H9 (cell line): ENCODE measurements at regions not wholly inside any gene's neighbourhood (a gene's known extent, or its start where the extent isn't known, plus 50 kb on each side); places are given as distances from the start of the nearest gene placed in this dataset.

Experiments used
- DNase-seq: peaks from one replicate; pipeline ENCODE4 v3.0.0-alpha.2; 2017
- H2AFZ ChIP-seq: one replicate; pipeline ENCODE4 v1.6.1; 2013; ENCODE audit warnings: mild to moderate bottlenecking, low read length, control low read depth, moderate library complexity
- H2AK5ac ChIP-seq: 2 replicates; pipeline ENCODE4 v1.6.1; 2013; ENCODE audit warnings: low read length, control low read depth, mixed read lengths; ENCODE audit not compliant: insufficient read length
- H2BK120ac ChIP-seq: one replicate; pipeline ENCODE4 v1.6.1; 2013; ENCODE audit warnings: low read depth, mild to moderate bottlenecking, low read length, control low read depth, inconsistent platforms; ENCODE audit not compliant: poor library complexity, severe bottlenecking
- H2BK12ac ChIP-seq: 2 replicates; pipeline ENCODE4 v1.6.1; 2013; ENCODE audit warnings: low read length, control low read depth, mixed read lengths, low read depth; ENCODE audit not compliant: insufficient read length
- H2BK15ac ChIP-seq: 2 replicates; pipeline ENCODE4 v1.6.1; 2013; ENCODE audit warnings: low read depth, low read length, control low read depth
- H2BK20ac ChIP-seq: one replicate; pipeline ENCODE4 v1.6.1; 2013; ENCODE audit warnings: low read depth, mild to moderate bottlenecking, low read length, control low read depth, inconsistent platforms; ENCODE audit not compliant: poor library complexity, severe bottlenecking
- H2BK5ac ChIP-seq: 2 replicates; pipeline ENCODE4 v1.6.1; 2013; ENCODE audit warnings: low read length, control low read depth, mixed read lengths; ENCODE audit not compliant: insufficient read length
- H3K14ac ChIP-seq: 2 replicates; pipeline ENCODE4 v1.6.1; 2013; ENCODE audit warnings: low read length, control low read depth; ENCODE audit not compliant: insufficient read depth
- H3K18ac ChIP-seq: 2 replicates; pipeline ENCODE4 v1.6.1; 2013; ENCODE audit warnings: low read depth, mild to moderate bottlenecking, mixed read lengths, low read length, control low read depth; ENCODE audit not compliant: insufficient read length
- H3K23ac ChIP-seq: 2 replicates; pipeline ENCODE4 v1.6.1; 2013; ENCODE audit warnings: low read length, control low read depth, mixed read lengths, low read depth; ENCODE audit not compliant: insufficient read length
- H3K23me2 ChIP-seq: 2 replicates; pipeline ENCODE4 v1.6.1; 2013; ENCODE audit warnings: low read depth, mild to moderate bottlenecking, mixed read lengths, low read length, control low read depth; ENCODE audit not compliant: insufficient read length, poor library complexity, severe bottlenecking
- H3K27ac ChIP-seq: 2 replicates; pipeline ENCODE4 v1.5.1; 2013; ENCODE audit warnings: low read length, control low read depth, mixed read lengths, low read depth; ENCODE audit not compliant: insufficient read length
- H3K27me3 ChIP-seq: 2 replicates; pipeline ENCODE4 v1.6.1; 2013; ENCODE audit warnings: low read length, control low read depth, inconsistent platforms; ENCODE audit not compliant: insufficient read depth
- H3K4ac ChIP-seq: 2 replicates; pipeline ENCODE4 v1.6.1; 2013; ENCODE audit warnings: low read depth, mild to moderate bottlenecking, control low read depth, inconsistent platforms, low read length, moderate library complexity
- H3K4me1 ChIP-seq: 2 replicates; pipeline ENCODE4 v1.6.1; 2013; ENCODE audit warnings: low read length, control low read depth, inconsistent platforms; ENCODE audit not compliant: insufficient read depth
- H3K4me2 ChIP-seq: 2 replicates; pipeline ENCODE4 v1.6.1; 2013; ENCODE audit warnings: low read length, control low read depth, mixed read lengths; ENCODE audit not compliant: insufficient read length, insufficient read depth
- H3K56ac ChIP-seq: 2 replicates; pipeline ENCODE4 v1.6.1; 2013; ENCODE audit warnings: low read depth, mild to moderate bottlenecking, mixed read lengths, low read length, control low read depth; ENCODE audit not compliant: insufficient read length
- H3K79me1 ChIP-seq: 2 replicates; pipeline ENCODE4 v1.6.1; 2013; ENCODE audit warnings: low read depth, mild to moderate bottlenecking, moderate library complexity, low read length, control low read depth, inconsistent platforms; ENCODE audit not compliant: insufficient read depth, poor library complexity, severe bottlenecking
- H3K79me2 ChIP-seq: 2 replicates; pipeline ENCODE4 v1.6.1; 2013; ENCODE audit warnings: low read length, control low read depth, inconsistent platforms; ENCODE audit not compliant: insufficient read depth
- H3K9ac ChIP-seq: 2 replicates; pipeline ENCODE4 v1.6.1; 2013; ENCODE audit warnings: low read length, control low read depth, mixed read lengths; ENCODE audit not compliant: insufficient read length; ENCODE audit errors: extremely low read depth
- H3K9me3 ChIP-seq: one replicate; pipeline ENCODE4 v1.6.1; 2013; ENCODE audit warnings: low read depth, low read length, inconsistent platforms; ENCODE audit not compliant: control insufficient read depth
- H3T11ph ChIP-seq: one replicate; pipeline ENCODE4 v1.6.1; 2013; ENCODE audit warnings: mild to moderate bottlenecking, low read length, control low read depth, inconsistent platforms
- H4K20me1 ChIP-seq: one replicate; pipeline ENCODE4 v1.6.1; 2013; ENCODE audit not compliant: control insufficient read depth, insufficient read length, insufficient read depth
- H4K5ac ChIP-seq: 2 replicates; pipeline ENCODE4 v1.6.1; 2013; ENCODE audit warnings: low read depth, mild to moderate bottlenecking, mixed read lengths, low read length, control low read depth; ENCODE audit not compliant: insufficient read length
- H4K8ac ChIP-seq: replicated peaks from 2 replicates; pipeline ENCODE4 v1.6.1; 2013; ENCODE audit warnings: low read length, control low read depth, mixed read lengths, low read depth; ENCODE audit not compliant: insufficient read length
- H4K91ac ChIP-seq: 2 replicates; pipeline ENCODE4 v1.6.1; 2013; ENCODE audit warnings: low read depth, mild to moderate bottlenecking, moderate library complexity, mixed read lengths, low read length, control low read depth; ENCODE audit not compliant: insufficient read length
- H3K27ac Mint-ChIP-seq, 3 experiments: 2 replicates in 2 of 3; 3 replicates in 1 of 3; pipeline ENCODE4 v1.8.0; 2020 to 2021; ENCODE audit warnings: mixed read lengths in 3 of 3, mild to moderate bottlenecking in 1 of 3, moderate library complexity in 1 of 3
- H3K27me3 Mint-ChIP-seq: 2 replicates; pipeline ENCODE4 v1.8.0; 2021; ENCODE audit warnings: low read depth, mild to moderate bottlenecking, moderate library complexity, mixed read lengths
- H3K36me3 Mint-ChIP-seq, 3 experiments: 2 replicates in 2 of 3; 3 replicates in 1 of 3; pipeline ENCODE4 v1.8.0; 2020 to 2021; ENCODE audit warnings: low read depth in 3 of 3, mixed read lengths in 3 of 3; ENCODE audit not compliant: insufficient read depth in 1 of 3
- H3K4me1 Mint-ChIP-seq, 2 experiments: 2 replicates each; pipeline ENCODE4 v1.8.0; 2020; ENCODE audit warnings: mixed read lengths in 2 of 2
- H3K4me3 Mint-ChIP-seq, 2 experiments: 2 replicates in 1 of 2; 3 replicates in 1 of 2; pipeline ENCODE4 v1.8.0; 2020 to 2021; ENCODE audit warnings: mild to moderate bottlenecking in 2 of 2, mixed read lengths in 2 of 2, moderate library complexity in 1 of 2
- H3K9me3 Mint-ChIP-seq, 2 experiments: 2 replicates in 1 of 2; 3 replicates in 1 of 2; pipeline ENCODE4 v1.8.0; 2020; ENCODE audit warnings: mild to moderate bottlenecking in 2 of 2, mixed read lengths in 2 of 2, moderate library complexity in 1 of 2
- WGBS: extraction: QIAGEN DNeasy Blood & Tissue Kit; methylation state at CpG from one replicate; pipeline ENCODE4 v1.1.7; 2013; ENCODE audit warnings: missing lambda C conversion rate, low lambda C conversion rate, mixed read lengths; ENCODE audit not compliant: insufficient read length; ENCODE audit errors: extremely low coverage; 5-methylcytosine and 5-hydroxymethylcytosine counted together
- TF ChIP-seq, protein P1 (sequence below): fragments of 200-600 bp; sonication (generic); conservative IDR thresholded peaks from 3 replicates; pipeline ENCODE4 v1.8.0; 2021; ENCODE audit warnings: antibody characterized with exemption, mild to moderate bottlenecking

DNA sequence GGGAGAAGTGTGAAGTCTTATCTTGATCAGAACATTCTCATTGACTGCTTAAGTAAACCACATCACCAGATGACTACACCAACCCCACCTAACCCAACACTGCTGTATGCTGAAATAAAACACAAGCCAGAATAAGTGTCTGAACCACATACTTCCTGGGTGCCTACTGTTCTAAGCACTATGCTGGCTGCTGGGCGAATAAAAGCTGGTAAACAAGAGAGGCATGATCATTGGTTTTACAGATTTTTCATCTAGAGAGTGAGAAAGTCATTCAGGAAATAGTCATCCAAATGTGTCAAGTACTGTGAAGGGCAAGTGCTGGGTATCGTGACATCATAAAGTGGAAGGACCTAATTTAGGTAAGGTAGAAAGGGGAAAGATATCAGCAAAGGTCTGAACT is 199.0 kb upstream of the SOX9 start:
- Mint-ChIP-seq H3K4me1 (peaks cover 2 to 5% of the 10 kb centered on the region in 2 experiments; a peak in 2 of 4 replicates), H3K4me3 (no peak overlapping the region), H3K36me3 (no peaks in the 10 kb centered on the region), H3K27ac (no peak overlapping the region; a peak in 1 of 7 replicates), H3K27me3 (peaks cover 3% of the 10 kb centered on the region), H3K9me3 (no peaks in the 10 kb centered on the region; a peak in 1 of 5 replicates)
- no peak overlapping the region for H4K8ac ChIP-seq
- no peak overlapping the region for H3K9ac ChIP-seq
- no peak overlapping the region for H3K4me2 ChIP-seq
- no peak overlapping the region for H2BK5ac ChIP-seq
- H3T11ph ChIP-seq: no peak overlapping the region
- no peak overlapping the region for H3K18ac ChIP-seq
- H3K23ac ChIP-seq: no peak overlapping the region
- H2AFZ ChIP-seq: no peak overlapping the region
- H4K20me1 ChIP-seq: no peaks in the 10 kb centered on the region
- WGBS: no CpG with 5 or more reads among the region's 2 CpGs
- H2BK20ac ChIP-seq: no peak overlapping the region
- H3K23me2 ChIP-seq: no peaks in the 10 kb centered on the region
- H3K27ac ChIP-seq: no peak overlapping the region
- no peak overlapping the region for H4K5ac ChIP-seq
- H4K91ac ChIP-seq: no peak overlapping the region
- H3K9me3 ChIP-seq: no peaks in the 10 kb centered on the region
- H2BK15ac ChIP-seq: no peak overlapping the region
- H3K79me1 ChIP-seq: no peaks in the 10 kb centered on the region
- no peaks in the 10 kb centered on the region for H3K79me2 ChIP-seq
- H3K4me1 ChIP-seq: no peaks in the 10 kb centered on the region
- TF ChIP-seq, protein P1, sequence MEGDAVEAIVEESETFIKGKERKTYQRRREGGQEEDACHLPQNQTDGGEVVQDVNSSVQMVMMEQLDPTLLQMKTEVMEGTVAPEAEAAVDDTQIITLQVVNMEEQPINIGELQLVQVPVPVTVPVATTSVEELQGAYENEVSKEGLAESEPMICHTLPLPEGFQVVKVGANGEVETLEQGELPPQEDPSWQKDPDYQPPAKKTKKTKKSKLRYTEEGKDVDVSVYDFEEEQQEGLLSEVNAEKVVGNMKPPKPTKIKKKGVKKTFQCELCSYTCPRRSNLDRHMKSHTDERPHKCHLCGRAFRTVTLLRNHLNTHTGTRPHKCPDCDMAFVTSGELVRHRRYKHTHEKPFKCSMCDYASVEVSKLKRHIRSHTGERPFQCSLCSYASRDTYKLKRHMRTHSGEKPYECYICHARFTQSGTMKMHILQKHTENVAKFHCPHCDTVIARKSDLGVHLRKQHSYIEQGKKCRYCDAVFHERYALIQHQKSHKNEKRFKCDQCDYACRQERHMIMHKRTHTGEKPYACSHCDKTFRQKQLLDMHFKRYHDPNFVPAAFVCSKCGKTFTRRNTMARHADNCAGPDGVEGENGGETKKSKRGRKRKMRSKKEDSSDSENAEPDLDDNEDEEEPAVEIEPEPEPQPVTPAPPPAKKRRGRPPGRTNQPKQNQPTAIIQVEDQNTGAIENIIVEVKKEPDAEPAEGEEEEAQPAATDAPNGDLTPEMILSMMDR: no peak
- no peak overlapping the region for H2BK120ac ChIP-seq
- H2AK5ac ChIP-seq: no peak overlapping the region
- DNase-seq: no peak
- H3K27me3 ChIP-seq: no peaks in the 10 kb centered on the region
- H3K14ac ChIP-seq: no peak overlapping the region
- no peak overlapping the region for H3K56ac ChIP-seq
- no peak overlapping the region for H3K4ac ChIP-seq
- H2BK12ac ChIP-seq: no peak overlapping the region
